ENCODE measurements at regions not wholly inside any gene's neighbourhood (a gene's known extent, or its start where the extent isn't known, plus 50 kb on each side); places are given as distances from the start of the nearest gene placed in this dataset.

GRCh38 chr7:115658223-115658622 is 372.3 kb downstream of the TFEC start:
- no peaks in the 10 kb centered on the region for H3K9me3 ChIP-seq
- no peaks in the 10 kb centered on the region for H3K36me3 ChIP-seq
- no peak for TF ChIP-seq CTCF (IDR thresholded peaks at IDR 0.05)
- no peak for TF ChIP-seq POLR2AphosphoS5 (IDR thresholded peaks at IDR 0.05)
- no peak for TF ChIP-seq EP300 (IDR thresholded peaks at IDR 0.05)
- TF ChIP-seq POLR2A (IDR thresholded peaks at IDR 0.05; ENCODE audit: low read depth), result no peak
- no peak overlapping the region for H3K4me3 ChIP-seq
- 73% methylated on average over 3 of the region's 3 CpGs for WGBS
- H3K27me3 ChIP-seq, result no peaks in the 10 kb centered on the region
- no peak for DNase-seq (ENCODE audit: extremely low spot score)
- no peaks in the 10 kb centered on the region for H3K4me1 ChIP-seq
- H3K27ac ChIP-seq (replicated peaks in 1 of 4), result no peak overlapping the region
- intact Hi-C loops (cut with DNase I), result no loop called here

GRCh38 chr7:115654384-115655214 is 376.0 kb downstream of the TFEC start:
- WGBS, result 90% methylated on average over 2 of the region's 2 CpGs
- no peak for TF ChIP-seq EP300 (IDR thresholded peaks at IDR 0.05)
- TF ChIP-seq POLR2AphosphoS5 (IDR thresholded peaks at IDR 0.05), result no peak
- Histone ChIP-seq H3K27ac (replicated peaks in 1 of 4) (no peak overlapping the region), H3K4me1 (no peaks in the 10 kb centered on the region), H3K36me3 (no peaks in the 10 kb centered on the region), H3K4me3 (no peak overlapping the region), H3K9me3 (no peaks in the 10 kb centered on the region), H3K27me3 (no peaks in the 10 kb centered on the region)
- intact Hi-C loops (cut with DNase I), result no loop called here
- no peak for DNase-seq (ENCODE audit: extremely low spot score)

GRCh38 chr7:115649429-115649828 is 381.1 kb downstream of the TFEC start:
- intact Hi-C loops (cut with DNase I), result no loop called here
- TF ChIP-seq CTCF (IDR thresholded peaks at IDR 0.05), result no peak
- no peak for TF ChIP-seq POLR2AphosphoS5 (IDR thresholded peaks at IDR 0.05)
- no peak for TF ChIP-seq EP300 (IDR thresholded peaks at IDR 0.05)
- no peak for TF ChIP-seq POLR2A (IDR thresholded peaks at IDR 0.05; ENCODE audit: low read depth)

GRCh38 chr7:115647712-115648111 is 382.9 kb downstream of the TFEC start:
- H3K27me3 ChIP-seq, result no peaks in the 10 kb centered on the region
- no peaks in the 10 kb centered on the region for H3K9me3 ChIP-seq
- H3K4me3 ChIP-seq, result no peak overlapping the region
- no peak overlapping the region for H3K27ac ChIP-seq (replicated peaks in 1 of 4)
- DNase-seq (ENCODE audit: extremely low spot score), result no peak
- TF ChIP-seq EP300 (IDR thresholded peaks at IDR 0.05) (no peak), CTCF (IDR thresholded peaks at IDR 0.05) (no peak), POLR2AphosphoS5 (IDR thresholded peaks at IDR 0.05) (no peak), POLR2A (IDR thresholded peaks at IDR 0.05; ENCODE audit: low read depth) (no peak)
- H3K4me1 ChIP-seq, result no peaks in the 10 kb centered on the region
- intact Hi-C loops (cut with DNase I), result no loop called here
- no peaks in the 10 kb centered on the region for H3K36me3 ChIP-seq
- 82% methylated on average over 3 of the region's 3 CpGs for WGBS

More at GRCh38 chr7:115649429-115649828, 381.1 kb downstream of the TFEC start:
- Histone ChIP-seq H3K4me3 (no peak overlapping the region), H3K9me3 (no peaks in the 10 kb centered on the region), H3K4me1 (no peaks in the 10 kb centered on the region), H3K36me3 (no peaks in the 10 kb centered on the region), H3K27ac (replicated peaks in 1 of 4) (no peak overlapping the region), H3K27me3 (no peaks in the 10 kb centered on the region)
- DNase-seq (ENCODE audit: extremely low spot score), result no peak

- no peak for DNase-seq (ENCODE audit: extremely low spot score)
- no peak overlapping the region for H3K27ac ChIP-seq (replicated peaks in 1 of 4)
- intact Hi-C loops (cut with DNase I), result no loop called here
- no peak overlapping the region for H3K4me3 ChIP-seq
- H3K9me3 ChIP-seq, result peaks cover 0 to 6% (median 0%) of the 10 kb centered on the region in 4 donors
- no peak for TF ChIP-seq EP300 (IDR thresholded peaks at IDR 0.05)
- no peak for TF ChIP-seq POLR2A (IDR thresholded peaks at IDR 0.05; ENCODE audit: low read depth)
- TF ChIP-seq POLR2AphosphoS5 (IDR thresholded peaks at IDR 0.05), result no peak
- TF ChIP-seq CTCF (IDR thresholded peaks at IDR 0.05), result no peak
- H3K4me1 ChIP-seq, result no peaks in the 10 kb centered on the region
- no peaks in the 10 kb centered on the region for H3K36me3 ChIP-seq
- no peaks in the 10 kb centered on the region for H3K27me3 ChIP-seq
Observed at GRCh38 chr7:115642194-115642593, 388.4 kb downstream of the TFEC start.
